Mucosa of descending colon (tissue), 3 donors: ENCODE measurements at regions not wholly inside any gene's neighbourhood (a gene's known extent, or its start where the extent isn't known, plus 50 kb on each side); places are given as distances from the start of the nearest gene placed in this dataset.

ENCODE experiments used
- ATAC-seq: fragments of 200-7000 bp; cut with Tn5 transposase; one replicate; pipeline ENCODE4 v1.9.1; 2020; ENCODE audit warnings: mild to moderate bottlenecking, moderate library complexity
- DNase-seq, 3 donors: peaks; one replicate each; pipeline ENCODE4 v3.0.0-alpha.2; 2020
- H3K36me3 ChIP-seq: fragments of 200-600 bp; one replicate; pipeline ENCODE4 v1.8.0; 2021; ENCODE audit warnings: low read depth, mild to moderate bottlenecking
- H3K4me1 ChIP-seq: fragments of 200-600 bp; one replicate; pipeline ENCODE4 v1.8.0; 2021; ENCODE audit warnings: low read depth, mild to moderate bottlenecking
- H3K4me3 ChIP-seq: fragments of 200-600 bp; one replicate; pipeline ENCODE4 v1.8.0; 2021; ENCODE audit warnings: mild to moderate bottlenecking
- H3K9me3 ChIP-seq: fragments of 200-600 bp; one replicate; pipeline ENCODE4 v1.8.0; 2021; ENCODE audit warnings: mild to moderate bottlenecking
- intact Hi-C, 2 donors: fragments of 100-400 bp; cut with DNase I in 1 of 2; cut with micrococcal nuclease in 1 of 2; formaldehyde crosslinking; loops; one replicate each; pipeline versions ENCODE4 v1.11.0 to v1.11.1; 2022; cut with DNase I, micrococcal nuclease
- TF ChIP-seq, protein P1 (sequence below): fragments of 200-600 bp; IDR thresholded peaks from one replicate; pipeline ENCODE4 v1.8.0; 2022; ENCODE audit warnings: antibody characterized with exemption, mild to moderate bottlenecking
- donor health status: DM: no; HTN: no; CAD: no; lungs with moderate emphysema.
- donor health status: DM: no; HTN: no; CAD: no.
- donor health status: DM: no; HTN: yes; CAD: no.

DNA sequence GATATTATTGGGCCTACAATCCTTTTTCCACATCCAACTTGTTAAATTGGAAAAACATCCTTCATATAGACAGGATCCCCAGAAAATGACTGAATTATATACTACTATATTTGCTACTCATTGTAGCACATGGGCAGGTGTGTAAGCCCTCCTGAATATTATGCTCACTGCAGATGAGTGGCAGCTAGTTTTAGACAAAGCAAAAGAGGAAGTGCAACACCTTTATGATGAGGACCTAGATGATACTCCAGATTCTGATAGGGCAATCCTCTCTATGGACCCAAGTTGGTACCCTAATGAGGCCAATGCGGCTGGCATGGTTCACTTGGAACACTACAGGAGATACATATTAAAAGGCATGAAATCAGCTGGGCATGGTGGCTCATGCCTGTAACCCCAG lies 119.1 kb upstream of the PLCL2 start:
- Histone ChIP-seq H3K4me3 (no peak overlapping the region), H3K9me3 (no peaks in the 10 kb centered on the region), H3K4me1 (no peaks in the 10 kb centered on the region), H3K36me3 (no peaks in the 10 kb centered on the region)
- intact Hi-C loops, result no loop called here
- TF ChIP-seq, protein P1, sequence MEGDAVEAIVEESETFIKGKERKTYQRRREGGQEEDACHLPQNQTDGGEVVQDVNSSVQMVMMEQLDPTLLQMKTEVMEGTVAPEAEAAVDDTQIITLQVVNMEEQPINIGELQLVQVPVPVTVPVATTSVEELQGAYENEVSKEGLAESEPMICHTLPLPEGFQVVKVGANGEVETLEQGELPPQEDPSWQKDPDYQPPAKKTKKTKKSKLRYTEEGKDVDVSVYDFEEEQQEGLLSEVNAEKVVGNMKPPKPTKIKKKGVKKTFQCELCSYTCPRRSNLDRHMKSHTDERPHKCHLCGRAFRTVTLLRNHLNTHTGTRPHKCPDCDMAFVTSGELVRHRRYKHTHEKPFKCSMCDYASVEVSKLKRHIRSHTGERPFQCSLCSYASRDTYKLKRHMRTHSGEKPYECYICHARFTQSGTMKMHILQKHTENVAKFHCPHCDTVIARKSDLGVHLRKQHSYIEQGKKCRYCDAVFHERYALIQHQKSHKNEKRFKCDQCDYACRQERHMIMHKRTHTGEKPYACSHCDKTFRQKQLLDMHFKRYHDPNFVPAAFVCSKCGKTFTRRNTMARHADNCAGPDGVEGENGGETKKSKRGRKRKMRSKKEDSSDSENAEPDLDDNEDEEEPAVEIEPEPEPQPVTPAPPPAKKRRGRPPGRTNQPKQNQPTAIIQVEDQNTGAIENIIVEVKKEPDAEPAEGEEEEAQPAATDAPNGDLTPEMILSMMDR, result no peak
- DNase-seq, result no peak
- no peak for ATAC-seq

DNA sequence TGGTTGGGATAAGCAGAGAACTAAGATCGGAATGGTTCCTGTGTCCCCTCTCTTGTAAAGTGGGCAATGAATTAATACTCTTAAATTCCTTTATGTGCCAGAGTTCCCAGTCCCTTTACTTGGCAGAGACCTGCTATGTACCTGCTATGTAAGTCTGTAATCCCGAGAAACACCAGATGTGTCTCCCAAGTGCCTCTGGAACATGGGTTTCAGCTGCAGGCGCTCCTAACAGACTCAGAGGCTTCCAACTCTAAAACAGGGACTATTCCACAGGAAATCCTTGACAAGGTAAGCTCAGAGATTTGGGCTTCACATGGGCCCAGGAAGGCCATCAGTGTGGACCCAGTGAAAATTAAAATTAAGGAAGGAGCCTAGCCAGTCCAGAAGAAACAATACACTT lies 117.7 kb upstream of the PLCL2 start:
- Histone ChIP-seq H3K4me1 (no peaks in the 10 kb centered on the region), H3K4me3 (no peak overlapping the region), H3K9me3 (no peaks in the 10 kb centered on the region), H3K36me3 (no peaks in the 10 kb centered on the region)
- intact Hi-C loops, result no loop called here
- TF ChIP-seq, protein P1, result no peak
- ATAC-seq (no peak), DNase-seq (no peak)

DNA sequence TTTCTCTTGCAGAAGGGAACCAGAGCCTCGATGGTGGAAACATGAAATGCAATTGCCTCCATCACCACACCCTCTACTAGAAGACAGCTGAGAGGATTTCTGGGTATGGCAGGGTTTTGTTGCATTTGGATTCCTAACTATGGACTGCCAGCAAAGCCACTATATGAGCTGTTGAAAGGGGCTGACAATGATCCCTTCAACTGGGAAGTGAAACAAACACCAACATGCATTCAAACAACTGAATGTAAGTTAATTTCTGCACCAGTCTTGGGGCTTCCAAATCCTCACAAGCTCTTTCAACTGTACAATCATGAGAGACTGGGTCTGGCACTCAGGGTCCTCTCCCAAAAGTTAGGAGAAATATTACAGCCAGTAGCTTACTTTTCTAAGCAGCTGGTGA lies 116.7 kb upstream of the PLCL2 start:
- TF ChIP-seq, protein P1, result no peak
- ATAC-seq (no peak), DNase-seq (no peak)
- intact Hi-C loops, result no loop called here
- Histone ChIP-seq H3K36me3 (no peaks in the 10 kb centered on the region), H3K9me3 (no peaks in the 10 kb centered on the region), H3K4me3 (no peak overlapping the region), H3K4me1 (no peaks in the 10 kb centered on the region)

DNA sequence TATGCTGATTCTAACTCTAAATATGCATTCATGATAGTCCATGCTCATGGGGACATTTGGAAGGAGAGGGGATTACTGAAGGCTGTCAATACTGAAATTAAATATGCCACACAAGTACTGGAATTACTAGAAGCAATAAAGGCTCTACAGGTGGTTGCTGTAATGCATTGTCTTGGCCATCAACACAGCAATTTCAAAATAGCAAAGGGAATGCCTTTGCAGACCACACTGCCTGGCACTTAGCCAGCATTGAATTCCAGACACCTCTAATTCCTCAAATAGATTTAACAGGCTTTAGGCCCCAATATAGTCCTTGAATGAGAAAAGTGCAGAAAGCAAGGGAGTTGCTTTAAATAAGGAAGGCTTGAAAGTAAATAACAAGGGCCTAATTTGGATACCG lies 115.8 kb upstream of the PLCL2 start:
- Histone ChIP-seq H3K36me3 (no peaks in the 10 kb centered on the region), H3K4me3 (no peak overlapping the region), H3K4me1 (no peaks in the 10 kb centered on the region), H3K9me3 (no peaks in the 10 kb centered on the region)
- DNase-seq (no peak), ATAC-seq (no peak)
- TF ChIP-seq, protein P1, result no peak
- intact Hi-C loops, result no loop called here

DNA sequence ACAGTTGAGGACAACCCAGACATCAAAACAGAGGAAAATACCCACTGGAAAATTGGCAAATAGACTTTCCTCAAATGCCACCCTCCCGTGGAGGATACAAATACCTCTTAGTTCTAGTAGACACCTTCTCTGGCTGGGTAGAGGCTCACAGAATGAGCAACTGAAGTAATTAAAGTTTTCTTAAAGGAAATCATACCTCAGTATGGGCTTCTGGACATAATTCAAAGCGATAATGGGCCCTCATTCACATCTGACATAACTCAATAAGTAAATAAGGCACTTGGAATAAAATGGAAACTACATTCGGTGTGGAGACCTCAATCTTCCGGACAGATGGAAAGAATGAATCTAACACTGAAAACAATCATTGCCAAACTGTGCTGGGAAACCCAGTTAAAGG lies 115.2 kb upstream of the PLCL2 start:
- Histone ChIP-seq H3K4me1 (no peaks in the 10 kb centered on the region), H3K36me3 (no peaks in the 10 kb centered on the region), H3K9me3 (no peaks in the 10 kb centered on the region), H3K4me3 (no peak overlapping the region)
- ATAC-seq, result no peak
- no peak for DNase-seq
- TF ChIP-seq, protein P1, result no peak
- intact Hi-C loops, result no loop called here

DNA sequence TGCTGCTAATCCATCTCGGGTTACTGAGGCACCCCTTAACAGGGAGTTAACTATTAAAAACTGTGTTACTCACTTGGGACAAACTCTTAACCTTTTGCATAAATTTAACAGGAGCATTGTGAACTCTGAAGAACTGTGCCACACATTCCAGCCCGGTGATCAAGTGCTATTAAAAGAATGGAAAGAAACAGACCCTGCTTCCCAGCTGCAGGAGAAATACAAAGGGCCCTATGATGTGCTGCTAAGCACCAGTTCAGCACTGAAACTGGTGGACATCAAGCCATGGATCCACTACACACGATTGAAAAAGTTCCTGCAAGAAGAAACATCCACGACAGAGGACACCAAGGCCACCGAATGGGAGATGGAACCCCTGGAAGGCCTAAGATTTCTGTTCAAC lies 114.7 kb upstream of the PLCL2 start:
- ATAC-seq (no peak), DNase-seq (no peak)
- Histone ChIP-seq H3K36me3 (no peaks in the 10 kb centered on the region), H3K9me3 (no peaks in the 10 kb centered on the region), H3K4me1 (no peaks in the 10 kb centered on the region), H3K4me3 (no peak overlapping the region)
- TF ChIP-seq, protein P1, result no peak
- intact Hi-C loops, result no loop called here
